OCI-LY1 (cell line): ENCODE measurements at regions not wholly inside any gene's neighbourhood (a gene's known extent, or its start where the extent isn't known, plus 50 kb on each side); places are given as distances from the start of the nearest gene placed in this dataset.

Experiments
- H2AFZ ChIP-seq: fragments of 200-600 bp; sonication (generic), shearing (Covaris generic); 2 replicates; pipeline ENCODE4 v1.6.0; 2014; ENCODE audit warnings: antibody characterized with exemption, mild to moderate bottlenecking, low read length
- H3F3A ChIP-seq: fragments of 200-600 bp; sonication (generic), shearing (Covaris generic); 2 replicates; pipeline ENCODE4 v1.6.0; 2014; ENCODE audit warnings: mild to moderate bottlenecking, antibody characterized with exemption, low read length, moderate library complexity; ENCODE audit not compliant: insufficient read depth
- H3K27ac ChIP-seq: fragments of 200-600 bp; sonication (generic); 2 replicates; pipeline ENCODE4 v1.5.1; 2014; ENCODE audit warnings: low read length, mixed run types, mild to moderate bottlenecking, low read depth; ENCODE audit not compliant: poor library complexity, severe bottlenecking
- H3K27me3 ChIP-seq: fragments of 200-600 bp; sonication (generic); 2 replicates; pipeline ENCODE4 v1.6.0; 2014; ENCODE audit warnings: antibody characterized with exemption, mild to moderate bottlenecking, low read length, moderate library complexity; ENCODE audit not compliant: insufficient read depth
- H3K36me3 ChIP-seq: fragments of 200-600 bp; sonication (generic); 2 replicates; pipeline ENCODE4 v1.6.1; 2014; ENCODE audit warnings: mild to moderate bottlenecking, antibody characterized with exemption, low read length, moderate library complexity, mixed read lengths; ENCODE audit not compliant: insufficient read depth
- H3K4me1 ChIP-seq: fragments of 200-600 bp; sonication (generic); 2 replicates; pipeline ENCODE4 v1.5.1; 2014; ENCODE audit warnings: mild to moderate bottlenecking, low read length, moderate library complexity; ENCODE audit not compliant: insufficient read depth, severe bottlenecking
- H3K4me2 ChIP-seq: fragments of 200-600 bp; sonication (generic), shearing (Covaris generic); 2 replicates; pipeline ENCODE4 v1.6.1; 2014; ENCODE audit warnings: low read length
- H3K4me3 ChIP-seq: fragments of 200-600 bp; sonication (generic); 2 replicates; pipeline ENCODE4 v1.5.1; 2014; ENCODE audit warnings: low read length, low read depth, mild to moderate bottlenecking, mixed read lengths; ENCODE audit not compliant: poor library complexity, severe bottlenecking
- H3K79me2 ChIP-seq: fragments of 200-600 bp; shearing (Covaris generic); 2 replicates; pipeline ENCODE4 v1.6.1; 2016; ENCODE audit warnings: mixed run types, low read length, mixed read lengths; ENCODE audit not compliant: insufficient read depth
- H3K9ac ChIP-seq: fragments of 200-600 bp; sonication (generic), shearing (Covaris generic); 2 replicates; pipeline ENCODE4 v1.6.1; 2014; ENCODE audit warnings: mild to moderate bottlenecking, low read length, mixed read lengths
- H3K9me2 ChIP-seq: fragments of 200-600 bp; sonication (generic), shearing (Covaris generic); 2 replicates; pipeline ENCODE4 v1.6.1; 2014; ENCODE audit warnings: low read depth, mild to moderate bottlenecking, low read length, mixed read lengths
- H3K9me3 ChIP-seq: fragments of 200-600 bp; shearing (Covaris generic); 2 replicates; pipeline ENCODE4 v1.6.1; 2014; ENCODE audit warnings: low read length, mixed read lengths
- H4K20me1 ChIP-seq: fragments of 200-600 bp; sonication (generic), shearing (Covaris generic); 2 replicates; pipeline ENCODE4 v1.6.0; 2016; ENCODE audit warnings: mild to moderate bottlenecking, low read length; ENCODE audit not compliant: insufficient read depth
- CTCF ChIP-seq: fragments of 200-600 bp; sonication (generic), shearing (Covaris generic); IDR thresholded peaks from 2 replicates; pipeline ENCODE4 v1.5.1; 2017; ENCODE audit warnings: mild to moderate bottlenecking, antibody characterized with exemption, low read length, moderate library complexity, mixed read lengths
- EZH2 ChIP-seq: fragments of 200-600 bp; sonication (generic), shearing (Covaris generic); IDR thresholded peaks from 2 replicates; pipeline ENCODE4 v1.8.0; 2017; ENCODE audit warnings: borderline replicate concordance, mixed run types, mild to moderate bottlenecking, antibody characterized with exemption, low read length, moderate library complexity, mixed read lengths

GRCh38 chr14:99072433-99072832 is 199.6 kb downstream of the BCL11B start:
- H4K20me1 ChIP-seq, result no peaks in the 10 kb centered on the region
- H3K4me2 ChIP-seq, result no peak overlapping the region
- no peak overlapping the region for H3K4me3 ChIP-seq
- no peak overlapping the region for H2AFZ ChIP-seq
- no peak for TF ChIP-seq CTCF
- no peak for TF ChIP-seq EZH2
- H3F3A ChIP-seq, result no peaks in the 10 kb centered on the region
- H3K36me3 ChIP-seq, result no peaks in the 10 kb centered on the region
- H3K4me1 ChIP-seq, result no peaks in the 10 kb centered on the region
- H3K9me2 ChIP-seq, result no peaks in the 10 kb centered on the region
- no peaks in the 10 kb centered on the region for H3K9me3 ChIP-seq
- H3K27ac ChIP-seq, result no peak overlapping the region
- no peaks in the 10 kb centered on the region for H3K27me3 ChIP-seq
- H3K9ac ChIP-seq, result no peak overlapping the region
- no peaks in the 10 kb centered on the region for H3K79me2 ChIP-seq

GRCh38 chr14:99072956-99073355 is 199.0 kb downstream of the BCL11B start:
- no peak overlapping the region for H3K4me2 ChIP-seq
- H3K9me2 ChIP-seq, result no peaks in the 10 kb centered on the region
- H3K4me1 ChIP-seq, result no peaks in the 10 kb centered on the region
- TF ChIP-seq EZH2 (no peak), CTCF (no peak)
- H3K27me3 ChIP-seq, result 0 out of 2 replicates have a peak, but pooled peaks cover 3% of the 10 kb centered on the region
- no peaks in the 10 kb centered on the region for H3F3A ChIP-seq
- no peak overlapping the region for H3K4me3 ChIP-seq
- no peaks in the 10 kb centered on the region for H3K36me3 ChIP-seq
- H4K20me1 ChIP-seq, result no peaks in the 10 kb centered on the region
- no peak overlapping the region for H3K27ac ChIP-seq
- H2AFZ ChIP-seq, result no peak overlapping the region
- H3K79me2 ChIP-seq, result no peaks in the 10 kb centered on the region
- H3K9me3 ChIP-seq, result no peaks in the 10 kb centered on the region
- H3K9ac ChIP-seq, result no peak overlapping the region

GRCh38 chr14:99073431-99073830 is 198.6 kb downstream of the BCL11B start:
- H3K4me1 ChIP-seq, result no peaks in the 10 kb centered on the region

More at GRCh38 chr14:99073431-99073830, 198.6 kb downstream of the BCL11B start:
- Histone ChIP-seq H3K79me2 (no peaks in the 10 kb centered on the region), H4K20me1 (no peaks in the 10 kb centered on the region), H3K27me3 (0 out of 2 replicates have a peak, but pooled peaks cover 3% of the 10 kb centered on the region), H2AFZ (no peak overlapping the region), H3K9me2 (no peaks in the 10 kb centered on the region), H3K36me3 (no peaks in the 10 kb centered on the region), H3K4me2 (no peak overlapping the region), H3K27ac (no peak overlapping the region), H3K4me3 (no peak overlapping the region), H3F3A (no peaks in the 10 kb centered on the region), H3K9ac (no peak overlapping the region), H3K9me3 (no peaks in the 10 kb centered on the region)
- TF ChIP-seq EZH2 (no peak), CTCF (no peak)
